Adrenal gland (tissue), 9 donors: ENCODE measurements at regions not wholly inside any gene's neighbourhood (a gene's known extent, or its start where the extent isn't known, plus 50 kb on each side); places are given as distances from the start of the nearest gene placed in this dataset.
"Not testable (repeated sequence)": the region's sequence is repeated elsewhere in the genome, so short reads cannot be mapped to it uniquely, and the experiment has no call there.

Source experiments
- DNase-seq, 7 donors: peaks; one replicate each; pipeline ENCODE4 v3.0.0-alpha.2; 2019 to 2020
- H3K27ac ChIP-seq, 5 donors: fragments of 200-600 bp; sonication (generic) in 4 of 5; 1 replicate in 3 of 5; 2 replicates in 2 of 5; pipeline versions ENCODE4 v1.5.1 to v1.8.0; 2016 to 2020; ENCODE audit warnings: mild to moderate bottlenecking in 1 of 5
- H3K27me3 ChIP-seq: fragments of 200-600 bp; 2 replicates; pipeline ENCODE4 v1.8.0; 2021
- H3K36me3 ChIP-seq, 2 donors: fragments of 200-600 bp; replicated peaks in 1 of 2; 1 replicate in 1 of 2; 2 replicates in 1 of 2; pipeline versions ENCODE4 v1.5.1 to v1.8.0; 2018 to 2022
- H3K4me1 ChIP-seq, 2 donors: fragments of 200-600 bp; replicated peaks in 1 of 2; 1 replicate in 1 of 2; 2 replicates in 1 of 2; pipeline versions ENCODE4 v1.5.1 to v1.8.0; 2018 to 2021
- H3K4me3 ChIP-seq, 4 donors: fragments of 200-600 bp; sonication (generic) in 3 of 4; one replicate each; pipeline ENCODE4 v1.5.1; 2016 to 2018
- H3K9me3 ChIP-seq, 3 donors: fragments of 200-600 bp; sonication (generic) in 1 of 3; replicated peaks in 1 of 3; 1 replicate in 2 of 3; 2 replicates in 1 of 3; pipeline versions ENCODE4 v1.5.1 to v1.8.0; 2016 to 2021
- CTCF ChIP-seq, 6 experiments: fragments of 450-650 bp in 4 of 6; fragments of 200-600 bp in 2 of 6; sonication (generic) in 1 of 6; IDR thresholded peaks; 1 replicate in 5 of 6; 2 replicates in 1 of 6; pipeline versions ENCODE4 v1.5.1 to v1.8.0; 2016 to 2021; ENCODE audit warnings: antibody characterized with exemption in 6 of 6, mild to moderate bottlenecking in 2 of 6, moderate library complexity in 1 of 6
- POLR2A ChIP-seq, 2 donors: fragments of 450-650 bp; IDR thresholded peaks; one replicate each; pipeline ENCODE4 v1.6.1; 2017; ENCODE audit warnings: antibody characterized with exemption in 2 of 2, mild to moderate bottlenecking in 2 of 2, moderate library complexity in 1 of 2
- WGBS, 4 donors: extraction: QIAGEN DNeasy Blood & Tissue Kit in 2 of 4; methylation state at CpG; one replicate each; pipeline versions ENCODE4 v1.1.5 to v1.1.7; 2013 to 2017; 5-methylcytosine and 5-hydroxymethylcytosine counted together
- intact Hi-C, 2 donors: fragments of 100-400 bp; cut with DNase I; formaldehyde crosslinking; loops; one replicate each; pipeline versions ENCODE4 v1.14.1 to v1.15.0; 2022 to 2023
- donor health status: healthy with polysubstance abuse.
- donor health status: Bipolar disorder and iron deficiency.
- donor health status: DM: yes; HTN: yes; CAD: no.
- donor health status: DM: no; HTN: no; CAD: no.
- donor health status: DM: no; HTN: no; CAD: no.

DNA sequence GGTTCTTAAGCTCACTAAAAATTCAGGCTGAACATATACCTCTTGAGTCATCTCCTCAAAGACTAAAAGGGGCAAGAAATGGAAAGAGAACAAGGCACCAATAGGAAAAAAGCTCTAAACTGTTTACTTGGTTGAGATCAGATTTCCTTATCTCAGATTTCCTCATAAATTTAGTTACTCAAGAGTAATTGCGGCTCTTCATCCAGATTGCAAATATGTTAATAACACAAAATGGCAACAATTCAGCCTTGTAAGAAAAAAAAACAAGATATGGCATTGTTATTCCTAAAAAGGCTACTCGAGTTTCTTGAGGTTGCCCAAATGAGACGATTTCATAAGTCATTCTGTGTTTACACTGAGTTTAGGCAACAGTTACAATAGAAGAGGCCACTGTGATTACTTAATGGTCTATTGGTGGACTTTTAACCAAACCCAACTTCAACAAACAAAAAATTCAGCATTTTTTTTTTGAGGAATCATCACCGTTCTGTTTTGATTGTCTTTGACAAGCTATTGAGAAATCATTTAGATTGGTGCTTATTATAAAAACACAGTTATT lies 97.9 kb upstream of the PDHA1 start:
- TF ChIP-seq CTCF (IDR thresholded peaks at IDR 0.05) (no peak), POLR2A (IDR thresholded peaks at IDR 0.05) (no peak)
- Histone ChIP-seq H3K27me3 (peaks cover 10% of the 10 kb centered on the region), H3K27ac (no peak overlapping the region), H3K4me1 (no peaks in the 10 kb centered on the region), H3K36me3 (no peaks in the 10 kb centered on the region), H3K9me3 (no peaks in the 10 kb centered on the region), H3K4me3 (no peak overlapping the region)
- intact Hi-C loops = no loop called here
- WGBS, 4 donors = 33 to 52% (median 46%) methylated on average over 4 of the region's 4 CpGs
- no peak for DNase-seq

- Histone ChIP-seq H3K36me3 (no peaks in the 10 kb centered on the region), H3K27ac (no peak overlapping the region), H3K4me3 (no peak overlapping the region), H3K4me1 (no peaks in the 10 kb centered on the region), H3K27me3 (peaks cover 9% of the 10 kb centered on the region), H3K9me3 (no peaks in the 10 kb centered on the region)
- no peak for DNase-seq
- WGBS, 4 donors = 73 to 84% (median 79%) methylated on average over 8 of the region's 8 CpGs
- TF ChIP-seq POLR2A (IDR thresholded peaks at IDR 0.05) (no peak), CTCF (IDR thresholded peaks at IDR 0.05) (no peak)
- intact Hi-C loops = no loop called here
These were observed 86.7 kb upstream of the PDHA1 start for GRCh38 chrX:19256986-19257385.

DNA sequence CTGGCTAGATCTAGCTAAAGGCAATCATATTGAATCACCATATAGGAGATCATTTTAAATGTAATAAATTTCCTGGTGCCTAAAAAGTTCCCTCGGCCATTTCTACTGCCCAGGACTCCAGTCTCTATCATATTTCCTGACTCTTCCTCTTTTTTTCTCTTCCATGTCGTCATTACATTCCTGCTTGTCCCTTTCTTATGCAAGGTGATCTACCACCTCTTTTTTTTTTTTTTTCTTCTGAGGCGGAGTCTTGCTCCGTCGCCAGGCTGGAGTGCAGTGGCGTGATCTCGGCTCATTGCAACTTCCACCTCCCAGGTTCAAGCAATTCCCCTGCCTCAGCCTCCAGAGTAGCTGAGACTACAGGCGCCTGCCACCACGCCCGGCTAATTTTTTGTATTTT lies 82.7 kb upstream of the PDHA1 start:
- H3K36me3 ChIP-seq, H3K4me1 ChIP-seq, DNase-seq, H3K4me3 ChIP-seq, H3K27ac ChIP-seq, H3K9me3 ChIP-seq, intact Hi-C loops, H3K27me3 ChIP-seq: not testable (repeated sequence)
- 66 to 81% (median 76%) methylated on average over 10 of the region's 10 CpGs for WGBS, 4 donors

- Histone ChIP-seq H3K4me1 (no peaks in the 10 kb centered on the region), H3K9me3 (no peaks in the 10 kb centered on the region), H3K36me3 (no peaks in the 10 kb centered on the region), H3K4me3 (no peak overlapping the region), H3K27me3 (peaks cover 10% of the 10 kb centered on the region), H3K27ac (no peak overlapping the region)
- no peak for DNase-seq
- intact Hi-C loops = no loop called here
- WGBS, 4 donors = 77 to 86% (median 83%) methylated on average over 1 of the region's 1 CpG
- no peak for TF ChIP-seq POLR2A (IDR thresholded peaks at IDR 0.05)
- no peak for TF ChIP-seq CTCF (IDR thresholded peaks at IDR 0.05)
These were observed 73.0 kb upstream of the PDHA1 start for GRCh38 chrX:19270727-19271126.

DNA sequence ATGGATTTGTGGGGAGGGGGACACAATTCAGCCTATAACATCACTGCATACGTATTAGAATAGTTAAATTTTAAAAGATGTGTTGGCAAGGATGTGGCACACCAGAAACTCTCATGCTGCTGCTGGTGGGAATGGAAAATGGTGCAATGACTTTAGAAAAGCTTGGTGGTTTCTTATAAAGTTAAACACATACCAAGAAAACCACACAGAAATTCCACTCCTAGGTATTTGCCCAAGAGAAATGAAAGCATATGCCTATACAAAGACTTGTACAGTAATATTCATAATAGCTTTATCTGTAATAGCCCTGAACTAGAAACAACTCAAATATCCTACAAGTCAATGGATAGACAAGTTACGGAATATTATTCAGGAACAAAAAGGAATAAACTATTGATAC lies 71.3 kb upstream of the PDHA1 start:
- WGBS, 4 donors = 76 to 92% (median 81%) methylated on average over 2 of the region's 2 CpGs
- no peaks in the 10 kb centered on the region for H3K4me1 ChIP-seq
- H3K27ac ChIP-seq = no peak overlapping the region
- no peaks in the 10 kb centered on the region for H3K9me3 ChIP-seq
- DNase-seq = no peak
- TF ChIP-seq POLR2A (IDR thresholded peaks at IDR 0.05) = no peak
- TF ChIP-seq CTCF (IDR thresholded peaks at IDR 0.05) = no peak
- intact Hi-C loops = no loop called here
- no peak overlapping the region for H3K4me3 ChIP-seq
- H3K27me3 ChIP-seq = peaks cover 9% of the 10 kb centered on the region
- H3K36me3 ChIP-seq = no peaks in the 10 kb centered on the region
